ENCODE measurements at regions not wholly inside any gene's neighbourhood (a gene's known extent, or its start where the extent isn't known, plus 50 kb on each side); places are given as distances from the start of the nearest gene placed in this dataset.

- Histone ChIP-seq H3K4me1 (ENCODE audit: control insufficient read depth, extremely low read depth, insufficient read depth, low read length) (no peaks in the 10 kb centered on the region), H3K36me3 (ENCODE audit: control insufficient read depth, insufficient read depth, low read length) (no peaks in the 10 kb centered on the region), H3K27ac (ENCODE audit: insufficient read depth, low read length) (no peak overlapping the region), H3K9ac (ENCODE audit: insufficient read depth, low read length) (no peak overlapping the region), H3K9me3 (ENCODE audit: control insufficient read depth, insufficient read depth, low read depth, low read length) (no peaks in the 10 kb centered on the region), H3K4me3 (replicated peaks in 1 of 4; ENCODE audit: control extremely low read depth in 1 of 4, insufficient read depth in 1 of 4, low read depth in 3 of 4, low read length in 4 of 4) (no peak overlapping the region), H3K4me2 (ENCODE audit: extremely low read depth, insufficient read depth, low read length) (no peak overlapping the region), H4K20me1 (ENCODE audit: control insufficient read depth, extremely low read depth, insufficient read depth, low read length) (no peaks in the 10 kb centered on the region), H3K79me2 (ENCODE audit: control insufficient read depth, insufficient read depth, low read length) (no peaks in the 10 kb centered on the region), H2AFZ (ENCODE audit: low read length) (no peak overlapping the region), H3K27me3 (ENCODE audit: control insufficient read depth, insufficient read depth, low read length) (no peaks in the 10 kb centered on the region)
- DNase-seq (ENCODE audit: low read depth in 2 of 2), result no peak
- TF ChIP-seq CTCF (conservative IDR thresholded peaks at IDR 0.05 in 1 of 2, IDR thresholded peaks at IDR 0.05 in 1 of 2; ENCODE audit: low read depth in 1 of 2, low read length in 2 of 2), result no peak
- TF ChIP-seq EZH2 (IDR thresholded peaks at IDR 0.05; ENCODE audit: low read length, missing control alignments), result no peak
Measured at GRCh38 chr18:27724362-27724761, 452.6 kb downstream of the CDH2 start.

DNA sequence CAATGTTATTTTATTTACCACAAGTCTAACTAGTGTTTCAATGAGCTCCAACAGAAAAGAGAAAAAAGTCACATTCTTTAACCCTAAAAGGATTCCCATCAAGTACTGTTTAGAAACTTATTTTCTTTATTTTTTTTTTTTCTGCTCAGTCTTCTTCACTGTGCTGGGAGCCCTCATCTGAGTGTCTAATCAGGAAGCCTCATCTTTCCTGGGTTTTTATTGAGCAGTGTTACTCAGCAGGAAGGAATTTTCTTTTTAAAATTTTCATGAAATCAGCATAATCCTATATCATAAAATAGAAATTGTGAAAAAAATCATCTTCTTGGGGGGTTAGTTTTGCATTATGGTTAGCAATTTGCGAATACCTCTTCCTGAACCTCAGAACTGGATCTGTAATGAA is 453.8 kb downstream of the CDH2 start:
- no peak overlapping the region for H3K27ac ChIP-seq (ENCODE audit: insufficient read depth, low read length)
- peak in 1 of 2 donors; percentile 32 for DNase-seq (ENCODE audit: low read depth in 2 of 2)
- no peaks in the 10 kb centered on the region for H3K9me3 ChIP-seq (ENCODE audit: control insufficient read depth, insufficient read depth, low read depth, low read length)
- H3K36me3 ChIP-seq (ENCODE audit: control insufficient read depth, insufficient read depth, low read length), result no peaks in the 10 kb centered on the region
- no peak overlapping the region for H3K4me3 ChIP-seq (replicated peaks in 1 of 4; ENCODE audit: control extremely low read depth in 1 of 4, insufficient read depth in 1 of 4, low read depth in 3 of 4, low read length in 4 of 4)
- H3K4me1 ChIP-seq (ENCODE audit: control insufficient read depth, extremely low read depth, insufficient read depth, low read length), result no peaks in the 10 kb centered on the region
- H4K20me1 ChIP-seq (ENCODE audit: control insufficient read depth, extremely low read depth, insufficient read depth, low read length), result no peaks in the 10 kb centered on the region
- H2AFZ ChIP-seq (ENCODE audit: low read length), result no peak overlapping the region
- H3K4me2 ChIP-seq (ENCODE audit: extremely low read depth, insufficient read depth, low read length), result no peak overlapping the region
- no peak overlapping the region for H3K9ac ChIP-seq (ENCODE audit: insufficient read depth, low read length)
- H3K27me3 ChIP-seq (ENCODE audit: control insufficient read depth, insufficient read depth, low read length), result no peaks in the 10 kb centered on the region
- TF ChIP-seq EZH2 (IDR thresholded peaks at IDR 0.05; ENCODE audit: low read length, missing control alignments), result no peak
- no peak for TF ChIP-seq CTCF (conservative IDR thresholded peaks at IDR 0.05 in 1 of 2, IDR thresholded peaks at IDR 0.05 in 1 of 2; ENCODE audit: low read depth in 1 of 2, low read length in 2 of 2)
- H3K79me2 ChIP-seq (ENCODE audit: control insufficient read depth, insufficient read depth, low read length), result no peaks in the 10 kb centered on the region

- Histone ChIP-seq H3K79me2 (ENCODE audit: control insufficient read depth, insufficient read depth, low read length) (no peaks in the 10 kb centered on the region), H3K4me1 (ENCODE audit: control insufficient read depth, extremely low read depth, insufficient read depth, low read length) (no peaks in the 10 kb centered on the region), H3K4me3 (replicated peaks in 1 of 4; ENCODE audit: control extremely low read depth in 1 of 4, insufficient read depth in 1 of 4, low read depth in 3 of 4, low read length in 4 of 4) (no peak overlapping the region), H3K9me3 (ENCODE audit: control insufficient read depth, insufficient read depth, low read depth, low read length) (no peaks in the 10 kb centered on the region), H4K20me1 (ENCODE audit: control insufficient read depth, extremely low read depth, insufficient read depth, low read length) (no peaks in the 10 kb centered on the region), H3K4me2 (ENCODE audit: extremely low read depth, insufficient read depth, low read length) (no peak overlapping the region), H3K27me3 (ENCODE audit: control insufficient read depth, insufficient read depth, low read length) (no peaks in the 10 kb centered on the region), H3K9ac (ENCODE audit: insufficient read depth, low read length) (no peak overlapping the region), H2AFZ (ENCODE audit: low read length) (no peak overlapping the region), H3K27ac (ENCODE audit: insufficient read depth, low read length) (no peak overlapping the region), H3K36me3 (ENCODE audit: control insufficient read depth, insufficient read depth, low read length) (no peaks in the 10 kb centered on the region)
- no peak for TF ChIP-seq EZH2 (IDR thresholded peaks at IDR 0.05; ENCODE audit: low read length, missing control alignments)
- TF ChIP-seq CTCF (conservative IDR thresholded peaks at IDR 0.05 in 1 of 2, IDR thresholded peaks at IDR 0.05 in 1 of 2; ENCODE audit: low read depth in 1 of 2, low read length in 2 of 2), result no peak
- DNase-seq (ENCODE audit: low read depth in 2 of 2), result no peak
Measured at GRCh38 chr18:27719680-27720079, 457.2 kb downstream of the CDH2 start.

Data from fibroblast of lung (primary cell).